ENCODE measurements at regions not wholly inside any gene's neighbourhood (a gene's known extent, or its start where the extent isn't known, plus 50 kb on each side); places are given as distances from the start of the nearest gene placed in this dataset.
"Not testable (repeated sequence)": the region's sequence is repeated elsewhere in the genome, so short reads cannot be mapped to it uniquely, and the experiment has no call there.

GRCh38 chrX:150230952-150231351 is 132.2 kb upstream of the MAMLD1 start:
- H3K36me3 ChIP-seq (ENCODE audit: control insufficient read depth in 4 of 4, insufficient read depth in 4 of 4, low read length in 3 of 4); H3K9me3 ChIP-seq (ENCODE audit: control extremely low read depth in 1 of 5, control insufficient read depth in 4 of 5, insufficient read depth in 2 of 5, low read depth in 1 of 5, low read length in 4 of 5); CTCF ChIA-PET; H3K27me3 ChIP-seq (replicated peaks in 2 of 5; ENCODE audit: control insufficient read depth in 4 of 5, insufficient read depth in 5 of 5, low read length in 4 of 5); POLR2A ChIA-PET; H3K4me3 ChIP-seq (ENCODE audit: control insufficient read depth in 1 of 7, extremely low read depth in 1 of 7, insufficient read depth in 4 of 7, low read depth in 2 of 7, low read length in 6 of 7); DNase-seq; H3K27ac ChIP-seq (ENCODE audit: insufficient read depth in 1 of 2, low read depth in 1 of 2, low read length in 2 of 2, poor library complexity in 1 of 2, severe bottlenecking in 2 of 2): not testable (repeated sequence)
- WGBS (ENCODE audit: insufficient coverage), result no CpG with 5 or more reads among the region's 6 CpGs
- H3K4me1 ChIP-seq (ENCODE audit: control extremely low read depth in 1 of 4, control insufficient read depth in 4 of 4, insufficient read depth in 4 of 4, low read length in 3 of 4), result peaks cover 0 to 14% (median 7%) of the 10 kb centered on the region in 4 experiments

DNA sequence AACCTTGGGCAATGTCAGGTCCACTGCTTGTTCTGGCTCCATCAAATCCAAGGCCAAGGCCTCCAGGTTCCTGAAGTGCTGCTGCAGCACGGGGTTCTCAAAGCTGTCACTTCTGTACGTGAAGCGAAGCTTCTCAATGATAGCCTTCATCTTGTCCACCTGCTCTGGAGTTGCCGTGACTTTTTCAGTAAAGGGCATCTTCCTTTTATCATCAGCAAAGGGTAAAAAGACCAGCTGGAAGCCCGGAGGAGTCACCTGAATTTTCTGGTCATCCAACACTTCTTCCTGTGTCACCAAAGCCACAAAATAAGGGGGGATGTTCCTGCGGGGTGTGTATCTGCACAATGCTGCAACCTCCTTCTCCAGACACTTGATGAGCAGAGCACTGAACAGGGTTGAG is 131.7 kb upstream of the MAMLD1 start:
- H3K4me3 ChIP-seq (ENCODE audit: control insufficient read depth in 1 of 7, extremely low read depth in 1 of 7, insufficient read depth in 4 of 7, low read depth in 2 of 7, low read length in 6 of 7); H3K27ac ChIP-seq (ENCODE audit: insufficient read depth in 1 of 2, low read depth in 1 of 2, low read length in 2 of 2, poor library complexity in 1 of 2, severe bottlenecking in 2 of 2); POLR2A ChIA-PET; H3K9me3 ChIP-seq (ENCODE audit: control extremely low read depth in 1 of 5, control insufficient read depth in 4 of 5, insufficient read depth in 2 of 5, low read depth in 1 of 5, low read length in 4 of 5); H3K36me3 ChIP-seq (ENCODE audit: control insufficient read depth in 4 of 4, insufficient read depth in 4 of 4, low read length in 3 of 4); H3K27me3 ChIP-seq (replicated peaks in 2 of 5; ENCODE audit: control insufficient read depth in 4 of 5, insufficient read depth in 5 of 5, low read length in 4 of 5); CTCF ChIA-PET; DNase-seq: not testable (repeated sequence)
- peaks cover 0 to 14% (median 7%) of the 10 kb centered on the region in 4 experiments for H3K4me1 ChIP-seq (ENCODE audit: control extremely low read depth in 1 of 4, control insufficient read depth in 4 of 4, insufficient read depth in 4 of 4, low read length in 3 of 4)
- 97% methylated on average over 5 of the region's 6 CpGs for WGBS (ENCODE audit: insufficient coverage)

- H3K9me3 ChIP-seq (ENCODE audit: control extremely low read depth in 1 of 5, control insufficient read depth in 4 of 5, insufficient read depth in 2 of 5, low read depth in 1 of 5, low read length in 4 of 5); H3K4me3 ChIP-seq (ENCODE audit: control insufficient read depth in 1 of 7, extremely low read depth in 1 of 7, insufficient read depth in 4 of 7, low read depth in 2 of 7, low read length in 6 of 7); H3K27me3 ChIP-seq (replicated peaks in 2 of 5; ENCODE audit: control insufficient read depth in 4 of 5, insufficient read depth in 5 of 5, low read length in 4 of 5); H3K36me3 ChIP-seq (ENCODE audit: control insufficient read depth in 4 of 4, insufficient read depth in 4 of 4, low read length in 3 of 4); H3K27ac ChIP-seq (ENCODE audit: insufficient read depth in 1 of 2, low read depth in 1 of 2, low read length in 2 of 2, poor library complexity in 1 of 2, severe bottlenecking in 2 of 2); H3K4me1 ChIP-seq (ENCODE audit: control extremely low read depth in 1 of 4, control insufficient read depth in 4 of 4, insufficient read depth in 4 of 4, low read length in 3 of 4); DNase-seq; CTCF ChIA-PET; POLR2A ChIA-PET: not testable (repeated sequence)
- WGBS (ENCODE audit: insufficient coverage), result 65% methylated on average over 5 of the region's 5 CpGs
Measured at GRCh38 chrX:150232222-150232621, 130.9 kb upstream of the MAMLD1 start.

DNA sequence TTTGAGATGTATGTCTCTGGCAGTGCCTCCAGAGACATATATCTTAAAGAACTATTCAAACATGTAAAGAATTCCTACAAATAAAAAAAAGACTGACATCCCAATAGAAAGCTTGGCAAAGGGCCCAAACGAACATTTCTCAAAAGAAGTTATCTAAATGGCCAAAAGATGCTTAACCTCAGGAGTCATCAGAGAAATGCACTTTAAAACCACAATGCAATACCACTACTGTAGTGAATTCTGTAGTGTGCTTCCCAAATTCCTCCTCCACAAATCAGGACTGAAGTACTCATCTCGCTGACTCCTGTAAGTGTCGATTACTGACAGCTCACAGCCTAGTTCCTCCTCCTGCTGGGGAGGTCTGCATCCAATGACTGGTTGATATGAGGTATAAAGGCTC is 129.0 kb upstream of the MAMLD1 start:
- POLR2A ChIA-PET, result no interaction called here
- H3K9me3 ChIP-seq (ENCODE audit: control extremely low read depth in 1 of 5, control insufficient read depth in 4 of 5, insufficient read depth in 2 of 5, low read depth in 1 of 5, low read length in 4 of 5), result peaks cover 0 to 2% (median 0%) of the 10 kb centered on the region in 5 experiments
- H3K27ac ChIP-seq (ENCODE audit: insufficient read depth in 1 of 2, low read depth in 1 of 2, low read length in 2 of 2, poor library complexity in 1 of 2, severe bottlenecking in 2 of 2), result no peak overlapping the region
- DNase-seq, result no peak
- H3K4me3 ChIP-seq (ENCODE audit: control insufficient read depth in 1 of 7, extremely low read depth in 1 of 7, insufficient read depth in 4 of 7, low read depth in 2 of 7, low read length in 6 of 7), result no peak overlapping the region
- CTCF ChIA-PET, result no interaction called here
- no peaks in the 10 kb centered on the region for H3K4me1 ChIP-seq (ENCODE audit: control extremely low read depth in 1 of 4, control insufficient read depth in 4 of 4, insufficient read depth in 4 of 4, low read length in 3 of 4)
- H3K27me3 ChIP-seq (replicated peaks in 2 of 5; ENCODE audit: control insufficient read depth in 4 of 5, insufficient read depth in 5 of 5, low read length in 4 of 5), result no peaks in the 10 kb centered on the region
- no peaks in the 10 kb centered on the region for H3K36me3 ChIP-seq (ENCODE audit: control insufficient read depth in 4 of 4, insufficient read depth in 4 of 4, low read length in 3 of 4)
- 40% methylated on average over 1 of the region's 3 CpGs for WGBS (ENCODE audit: insufficient coverage)

- H3K9me3 ChIP-seq (ENCODE audit: control extremely low read depth in 1 of 5, control insufficient read depth in 4 of 5, insufficient read depth in 2 of 5, low read depth in 1 of 5, low read length in 4 of 5), result peaks cover 0 to 2% (median 0%) of the 10 kb centered on the region in 5 experiments
- H3K36me3 ChIP-seq (ENCODE audit: control insufficient read depth in 4 of 4, insufficient read depth in 4 of 4, low read length in 3 of 4), result no peaks in the 10 kb centered on the region
- H3K4me1 ChIP-seq (ENCODE audit: control extremely low read depth in 1 of 4, control insufficient read depth in 4 of 4, insufficient read depth in 4 of 4, low read length in 3 of 4), result no peaks in the 10 kb centered on the region
- no peak overlapping the region for H3K4me3 ChIP-seq (ENCODE audit: control insufficient read depth in 1 of 7, extremely low read depth in 1 of 7, insufficient read depth in 4 of 7, low read depth in 2 of 7, low read length in 6 of 7)
- H3K27ac ChIP-seq (ENCODE audit: insufficient read depth in 1 of 2, low read depth in 1 of 2, low read length in 2 of 2, poor library complexity in 1 of 2, severe bottlenecking in 2 of 2), result no peak overlapping the region
- CTCF ChIA-PET, result no interaction called here
- no peak for DNase-seq
- no peaks in the 10 kb centered on the region for H3K27me3 ChIP-seq (replicated peaks in 2 of 5; ENCODE audit: control insufficient read depth in 4 of 5, insufficient read depth in 5 of 5, low read length in 4 of 5)
- POLR2A ChIA-PET, result no interaction called here
- 100% methylated on average over 2 of the region's 3 CpGs for WGBS (ENCODE audit: insufficient coverage)
Measured at GRCh38 chrX:150236327-150236726, 126.8 kb upstream of the MAMLD1 start.

DNA sequence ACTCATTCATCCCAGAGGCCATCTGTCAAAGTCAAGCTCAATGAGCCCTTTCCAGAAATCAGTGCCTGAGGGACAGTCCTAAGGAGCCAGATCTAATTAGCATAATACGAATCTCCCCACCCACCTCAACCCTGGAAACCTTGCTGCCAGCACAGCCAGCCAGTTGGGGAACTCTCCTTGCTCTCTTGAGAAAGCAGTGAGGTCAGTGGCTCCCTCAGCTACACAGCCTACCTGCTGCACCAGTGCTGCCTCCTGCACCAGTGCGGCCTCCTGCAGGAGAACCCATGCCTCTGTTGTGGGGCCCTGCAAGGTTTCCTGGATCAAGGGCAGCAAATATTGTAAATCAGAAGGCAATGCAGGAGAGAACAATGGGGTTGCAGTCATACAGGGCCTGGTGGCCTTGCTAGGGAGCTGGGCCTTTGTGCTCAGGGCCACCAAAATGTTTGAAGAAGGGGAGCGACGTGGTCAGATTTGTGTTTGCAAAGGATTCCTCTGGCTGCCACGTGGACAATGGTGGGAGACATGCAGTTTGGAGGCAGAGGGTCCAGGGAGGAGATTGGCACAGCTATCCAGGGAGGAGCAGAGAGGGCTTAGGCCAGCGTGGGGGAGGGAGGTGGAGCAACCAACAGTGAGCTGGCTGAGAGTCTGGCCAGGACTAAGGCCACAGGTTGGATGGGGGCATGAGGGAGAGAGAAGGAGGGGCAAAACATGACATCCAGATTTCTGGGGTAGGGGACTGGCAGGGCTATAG is 124.3 kb upstream of the MAMLD1 start:
- Histone ChIP-seq H3K4me3 (ENCODE audit: control insufficient read depth in 1 of 7, extremely low read depth in 1 of 7, insufficient read depth in 4 of 7, low read depth in 2 of 7, low read length in 6 of 7) (no peak overlapping the region), H3K27me3 (replicated peaks in 2 of 5; ENCODE audit: control insufficient read depth in 4 of 5, insufficient read depth in 5 of 5, low read length in 4 of 5) (no peaks in the 10 kb centered on the region), H3K9me3 (ENCODE audit: control extremely low read depth in 1 of 5, control insufficient read depth in 4 of 5, insufficient read depth in 2 of 5, low read depth in 1 of 5, low read length in 4 of 5) (peaks cover 0 to 2% (median 0%) of the 10 kb centered on the region in 5 experiments), H3K27ac (ENCODE audit: insufficient read depth in 1 of 2, low read depth in 1 of 2, low read length in 2 of 2, poor library complexity in 1 of 2, severe bottlenecking in 2 of 2) (no peak overlapping the region), H3K4me1 (ENCODE audit: control extremely low read depth in 1 of 4, control insufficient read depth in 4 of 4, insufficient read depth in 4 of 4, low read length in 3 of 4) (no peaks in the 10 kb centered on the region), H3K36me3 (ENCODE audit: control insufficient read depth in 4 of 4, insufficient read depth in 4 of 4, low read length in 3 of 4) (no peaks in the 10 kb centered on the region)
- DNase-seq, result no peak
- WGBS (ENCODE audit: insufficient coverage), result 59% methylated on average over 5 of the region's 6 CpGs
- POLR2A ChIA-PET, result no interaction called here
- CTCF ChIA-PET, result no interaction called here

- 79% methylated on average over 4 of the region's 4 CpGs for WGBS (ENCODE audit: insufficient coverage)
- ChIA-PET POLR2A (no interaction called here), CTCF (no interaction called here)
- no peaks in the 10 kb centered on the region for H3K36me3 ChIP-seq (ENCODE audit: control insufficient read depth in 4 of 4, insufficient read depth in 4 of 4, low read length in 3 of 4)
- peaks cover 0 to 6% (median 0%) of the 10 kb centered on the region in 5 experiments for H3K9me3 ChIP-seq (ENCODE audit: control extremely low read depth in 1 of 5, control insufficient read depth in 4 of 5, insufficient read depth in 2 of 5, low read depth in 1 of 5, low read length in 4 of 5)
- no peak overlapping the region for H3K27ac ChIP-seq (ENCODE audit: insufficient read depth in 1 of 2, low read depth in 1 of 2, low read length in 2 of 2, poor library complexity in 1 of 2, severe bottlenecking in 2 of 2)
- no peaks in the 10 kb centered on the region for H3K4me1 ChIP-seq (ENCODE audit: control extremely low read depth in 1 of 4, control insufficient read depth in 4 of 4, insufficient read depth in 4 of 4, low read length in 3 of 4)
- no peaks in the 10 kb centered on the region for H3K27me3 ChIP-seq (replicated peaks in 2 of 5; ENCODE audit: control insufficient read depth in 4 of 5, insufficient read depth in 5 of 5, low read length in 4 of 5)
- no peak overlapping the region for H3K4me3 ChIP-seq (ENCODE audit: control insufficient read depth in 1 of 7, extremely low read depth in 1 of 7, insufficient read depth in 4 of 7, low read depth in 2 of 7, low read length in 6 of 7)
- DNase-seq, result no peak
Measured at GRCh38 chrX:150239946-150240642, 123.0 kb upstream of the MAMLD1 start.
